Pancreas (tissue), 10 donors: ENCODE measurements at regions not wholly inside any gene's neighbourhood (a gene's known extent, or its start where the extent isn't known, plus 50 kb on each side); places are given as distances from the start of the nearest gene placed in this dataset.

ENCODE experiments used
- ATAC-seq, 4 donors: fragments of 200-7000 bp; cut with Tn5 transposase; one replicate each; pipeline versions ENCODE4 v1.8.0 to v1.9.1; 2020; ENCODE audit warnings: mild to moderate bottlenecking in 4 of 4, moderate library complexity in 4 of 4
- DNase-seq, 6 donors: peaks; one replicate each; pipeline ENCODE4 v3.0.0-alpha.2; 2020
- FAIRE-seq: peaks from 2 replicates; lab custom pipeline; 2012; peaks lifted over from hg19 to GRCh38; lab: Jason Lieb, UNC
- H3K27ac ChIP-seq, 4 donors: fragments of 200-600 bp; sonication (generic); 1 replicate in 3 of 4; 2 replicates in 1 of 4; pipeline versions ENCODE4 v1.5.0 to v1.8.0; 2020
- H3K27me3 ChIP-seq, 4 donors: fragments of 200-600 bp; one replicate each; pipeline ENCODE4 v1.8.0; 2021
- H3K36me3 ChIP-seq, 3 donors: fragments of 200-600 bp; sonication (generic) in 1 of 3; one replicate each; pipeline versions ENCODE4 v1.5.0 to v1.8.0; 2020 to 2021
- H3K4me1 ChIP-seq, 3 donors: fragments of 200-600 bp; one replicate each; pipeline ENCODE4 v1.8.0; 2021
- H3K4me3 ChIP-seq, 4 donors: fragments of 200-600 bp; sonication (generic) in 2 of 4; one replicate each; pipeline versions ENCODE4 v1.5.0 to v1.8.0; 2020 to 2021
- H3K9me3 ChIP-seq, 4 donors: fragments of 200-600 bp; one replicate each; pipeline ENCODE4 v1.8.0; 2021
- WGBS, 2 donors: extraction: QIAGEN DNeasy Blood & Tissue Kit; methylation state at CpG; one replicate each; pipeline ENCODE4 v1.1.7; 2013; 5-methylcytosine and 5-hydroxymethylcytosine counted together
- intact Hi-C, 3 donors: fragments of 100-400 bp; cut with DNase I; formaldehyde crosslinking; loops; one replicate each; pipeline versions ENCODE4 v1.11.1 to v1.14.2; 2022
- TF ChIP-seq, protein P1 (sequence below), 4 donors: fragments of 200-600 bp; sonication (generic) in 3 of 4; IDR thresholded peaks; one replicate each; pipeline versions ENCODE4 v1.5.0 to v1.8.0; 2021; ENCODE audit warnings: antibody characterized with exemption in 4 of 4
- donor health status: healthy with polysubstance abuse.
- donor health status: DM: no; HTN: no; CAD: no; lungs with moderate emphysema.
- donor health status: DM: no; HTN: no; CAD: no.
- donor health status: control.
- donor health status: control.
- donor health status: Bipolar disorder and iron deficiency.
- donor health status: DM: yes; HTN: yes; CAD: no.
- donor health status: DM: no; HTN: no; CAD: no.
- donor health status: DM: no; HTN: no; CAD: no.
- donor health status: DM: yes; HTN: yes; CAD: no.

DNA sequence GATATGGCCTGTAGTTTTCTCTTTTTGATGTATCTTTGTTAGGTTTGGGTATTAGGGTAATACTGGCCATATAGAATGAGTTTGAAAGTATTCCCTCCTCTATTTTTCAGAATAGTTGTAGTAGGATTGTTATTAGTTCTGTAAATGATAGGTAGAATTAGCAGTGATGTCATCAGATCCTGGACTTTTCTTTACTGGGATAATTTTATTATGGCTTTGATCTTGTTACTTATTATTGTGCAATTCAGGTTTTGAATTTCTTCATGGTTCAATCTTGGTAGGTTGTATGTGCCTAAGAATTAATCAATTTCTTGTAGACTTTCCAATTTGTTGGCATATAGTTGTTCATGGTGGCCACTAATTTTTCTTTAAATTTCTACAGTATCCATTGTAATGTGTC is 916.6 kb downstream of the CCDC85A start:
- no peak for FAIRE-seq
- TF ChIP-seq, protein P1, sequence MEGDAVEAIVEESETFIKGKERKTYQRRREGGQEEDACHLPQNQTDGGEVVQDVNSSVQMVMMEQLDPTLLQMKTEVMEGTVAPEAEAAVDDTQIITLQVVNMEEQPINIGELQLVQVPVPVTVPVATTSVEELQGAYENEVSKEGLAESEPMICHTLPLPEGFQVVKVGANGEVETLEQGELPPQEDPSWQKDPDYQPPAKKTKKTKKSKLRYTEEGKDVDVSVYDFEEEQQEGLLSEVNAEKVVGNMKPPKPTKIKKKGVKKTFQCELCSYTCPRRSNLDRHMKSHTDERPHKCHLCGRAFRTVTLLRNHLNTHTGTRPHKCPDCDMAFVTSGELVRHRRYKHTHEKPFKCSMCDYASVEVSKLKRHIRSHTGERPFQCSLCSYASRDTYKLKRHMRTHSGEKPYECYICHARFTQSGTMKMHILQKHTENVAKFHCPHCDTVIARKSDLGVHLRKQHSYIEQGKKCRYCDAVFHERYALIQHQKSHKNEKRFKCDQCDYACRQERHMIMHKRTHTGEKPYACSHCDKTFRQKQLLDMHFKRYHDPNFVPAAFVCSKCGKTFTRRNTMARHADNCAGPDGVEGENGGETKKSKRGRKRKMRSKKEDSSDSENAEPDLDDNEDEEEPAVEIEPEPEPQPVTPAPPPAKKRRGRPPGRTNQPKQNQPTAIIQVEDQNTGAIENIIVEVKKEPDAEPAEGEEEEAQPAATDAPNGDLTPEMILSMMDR (IDR thresholded peaks at IDR 0.05) = no peak

DNA sequence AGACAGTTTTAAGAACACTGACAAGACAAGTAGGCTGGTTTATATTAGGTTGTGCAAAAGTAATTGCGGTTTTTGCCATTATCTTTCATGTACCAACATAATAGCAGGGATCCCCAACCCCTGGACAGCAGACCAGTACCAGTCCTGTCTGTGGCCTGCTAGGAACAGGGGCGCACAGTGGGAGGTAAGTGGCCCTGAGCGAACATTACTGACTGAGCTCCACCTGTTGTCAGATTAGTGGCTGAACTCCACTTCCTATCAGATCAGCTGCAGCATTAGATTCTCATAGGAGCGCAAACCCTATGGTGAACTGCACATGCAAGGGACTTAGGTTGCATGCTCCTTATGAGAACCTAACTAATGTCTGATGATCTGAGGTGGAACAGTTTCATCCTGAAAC is 921.9 kb downstream of the CCDC85A start:
- ATAC-seq (no peak), DNase-seq (no peak), FAIRE-seq (no peak)
- 88% methylated on average over 4 of the region's 4 CpGs for WGBS, 2 donors
- Histone ChIP-seq H3K4me3 (no peak overlapping the region), H3K9me3 (no peaks in the 10 kb centered on the region), H3K27me3 (no peaks in the 10 kb centered on the region), H3K36me3 (no peaks in the 10 kb centered on the region), H3K4me1 (peaks cover 0 to 6% (median 0%) of the 10 kb centered on the region in 3 donors), H3K27ac (no peak overlapping the region)
- TF ChIP-seq, protein P1 (IDR thresholded peaks at IDR 0.05) = no peak
- intact Hi-C loops = no loop called here

More for the DNA sequence above, 916.6 kb downstream of the CCDC85A start:
- H3K36me3 ChIP-seq = no peaks in the 10 kb centered on the region
- no peaks in the 10 kb centered on the region for H3K27me3 ChIP-seq
- no peak overlapping the region for H3K4me3 ChIP-seq
- DNase-seq = no peak
- H3K4me1 ChIP-seq = no peaks in the 10 kb centered on the region
- no peak for ATAC-seq
- intact Hi-C loops = no loop called here
- H3K27ac ChIP-seq = no peak overlapping the region
- H3K9me3 ChIP-seq = no peaks in the 10 kb centered on the region

DNA sequence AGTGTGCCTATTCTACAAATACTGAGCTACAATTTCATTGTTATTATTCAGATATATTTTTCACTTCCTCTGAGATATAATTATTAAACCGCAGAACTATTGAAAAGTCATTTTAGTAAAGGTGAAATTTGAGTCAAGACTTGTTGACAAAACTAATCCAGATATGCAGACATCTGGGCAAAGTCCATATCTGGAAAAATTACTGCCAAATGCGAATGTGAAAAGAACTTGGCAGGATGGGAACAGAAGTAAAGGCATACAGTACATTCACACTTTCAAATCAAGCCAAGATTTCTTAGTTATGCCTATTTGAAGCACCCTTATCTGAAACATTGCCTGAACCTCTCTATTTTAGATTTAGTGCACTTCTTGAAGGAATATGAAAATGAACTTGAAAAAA is 923.6 kb downstream of the CCDC85A start:
- intact Hi-C loops = no loop called here
- FAIRE-seq (no peak), DNase-seq (peak in 1 of 6 donors; percentile 26), ATAC-seq (peak; percentile 38 to 98 (median 89))
- H3K4me1 ChIP-seq = peaks cover 0 to 6% (median 0%) of the 10 kb centered on the region in 3 donors
- WGBS, 2 donors = 6 to 9% methylated on average over 2 of the region's 2 CpGs
- H3K9me3 ChIP-seq = no peaks in the 10 kb centered on the region
- H3K27ac ChIP-seq = no peak overlapping the region
- no peak overlapping the region for H3K4me3 ChIP-seq
- H3K27me3 ChIP-seq = no peaks in the 10 kb centered on the region
- TF ChIP-seq, protein P1 (IDR thresholded peaks at IDR 0.05) = no peak
- no peaks in the 10 kb centered on the region for H3K36me3 ChIP-seq

DNA sequence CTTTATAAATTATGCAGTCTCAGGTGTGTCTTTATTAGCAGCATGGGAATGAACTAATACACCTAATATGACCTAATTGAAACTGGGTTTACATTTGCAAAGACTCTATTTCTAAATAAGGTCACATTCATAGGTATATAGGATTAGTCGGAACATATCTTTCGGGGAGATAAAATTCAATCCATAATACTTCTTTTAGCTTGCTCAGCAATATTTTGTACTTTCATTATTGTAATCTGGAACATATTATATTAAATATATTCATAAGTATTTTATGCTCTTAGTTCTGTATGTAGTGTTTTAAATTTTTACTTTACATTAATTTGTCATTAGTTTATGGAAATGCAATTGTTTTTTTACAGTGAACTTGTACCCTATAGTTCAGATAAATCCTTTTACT is 927.7 kb downstream of the CCDC85A start:
- Histone ChIP-seq H3K4me1 (peaks cover 0 to 6% (median 0%) of the 10 kb centered on the region in 3 donors), H3K27ac (no peak overlapping the region), H3K27me3 (no peaks in the 10 kb centered on the region), H3K4me3 (no peak overlapping the region), H3K36me3 (no peaks in the 10 kb centered on the region), H3K9me3 (no peaks in the 10 kb centered on the region)
- ATAC-seq (no peak), DNase-seq (no peak), FAIRE-seq (no peak)
- TF ChIP-seq, protein P1 (IDR thresholded peaks at IDR 0.05) = no peak
- 96 to 97% methylated on average over 2 of the region's 2 CpGs for WGBS, 2 donors
- intact Hi-C loops = no loop called here

DNA sequence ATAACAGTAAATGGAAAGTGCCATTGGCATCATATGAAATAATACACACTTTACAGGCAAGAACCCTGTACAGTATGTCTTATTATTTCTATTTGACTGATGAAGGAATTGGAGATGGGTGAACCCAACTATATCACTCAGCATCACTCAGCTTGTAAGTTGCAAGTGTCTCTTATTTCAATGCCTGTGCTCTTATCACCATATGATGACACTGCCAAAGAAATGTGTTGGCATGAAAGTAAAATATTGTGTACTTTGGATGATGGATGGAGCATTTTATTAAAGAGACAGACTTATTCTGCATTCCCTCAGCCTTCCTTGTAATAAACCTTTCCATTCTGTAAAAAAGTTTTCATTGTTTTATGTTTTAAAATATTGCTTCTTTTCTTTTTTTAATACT is 927.5 kb upstream of the VRK2 start:
- intact Hi-C loops = no loop called here
- no peaks in the 10 kb centered on the region for H3K36me3 ChIP-seq
- no peaks in the 10 kb centered on the region for H3K9me3 ChIP-seq
- DNase-seq = no peak
- TF ChIP-seq, protein P1 (IDR thresholded peaks at IDR 0.05) = no peak
- H3K4me3 ChIP-seq = no peak overlapping the region
- FAIRE-seq = no peak
- no peak for ATAC-seq
- H3K27me3 ChIP-seq = no peaks in the 10 kb centered on the region
- no peaks in the 10 kb centered on the region for H3K4me1 ChIP-seq
- H3K27ac ChIP-seq = no peak overlapping the region
